Lower lobe of right lung (tissue), 2 donors: ENCODE measurements at regions not wholly inside any gene's neighbourhood (a gene's known extent, or its start where the extent isn't known, plus 50 kb on each side); places are given as distances from the start of the nearest gene placed in this dataset.

Experiments used
- ATAC-seq, 2 donors: fragments of 200-7000 bp; cut with Tn5 transposase; one replicate each; pipeline ENCODE4 v1.9.1; 2020 to 2022; ENCODE audit warnings: mild to moderate bottlenecking in 2 of 2, moderate library complexity in 2 of 2
- DNase-seq: peaks from one replicate; pipeline ENCODE4 v3.0.0-alpha.2; 2020
- H3K27ac ChIP-seq: fragments of 200-600 bp; one replicate; pipeline ENCODE4 v1.8.0; 2022
- H3K27me3 ChIP-seq: fragments of 200-600 bp; one replicate; pipeline ENCODE4 v1.8.0; 2022; ENCODE audit warnings: low read depth
- H3K36me3 ChIP-seq: fragments of 200-600 bp; one replicate; pipeline ENCODE4 v1.8.0; 2022; ENCODE audit warnings: mild to moderate bottlenecking
- H3K4me1 ChIP-seq: fragments of 200-600 bp; one replicate; pipeline ENCODE4 v1.8.0; 2022
- H3K4me3 ChIP-seq: fragments of 200-600 bp; one replicate; pipeline ENCODE4 v1.8.0; 2022; ENCODE audit warnings: mild to moderate bottlenecking
- H3K9me3 ChIP-seq: fragments of 200-600 bp; one replicate; pipeline ENCODE4 v1.8.0; 2022
- CTCF ChIP-seq: fragments of 200-600 bp; IDR thresholded peaks from one replicate; pipeline ENCODE4 v1.8.0; 2022; ENCODE audit warnings: antibody characterized with exemption, mild to moderate bottlenecking
- intact Hi-C: fragments of 100-400 bp; cut with DNase I; formaldehyde crosslinking; loops from one replicate; pipeline ENCODE4 v1.11.0; 2022
- donor health status: DM: no; HTN: yes; CAD: no; lungs with severe emphysema.

GRCh38 chr11:134913391-134913790, 501.3 kb upstream of the B3GAT1 start:
- Histone ChIP-seq H3K4me3 (no peak overlapping the region), H3K9me3 (no peaks in the 10 kb centered on the region), H3K27ac (no peak overlapping the region), H3K36me3 (no peaks in the 10 kb centered on the region), H3K4me1 (no peaks in the 10 kb centered on the region), H3K27me3 (no peaks in the 10 kb centered on the region)
- no peak for TF ChIP-seq CTCF
- intact Hi-C loops, result no loop called here
- ATAC-seq (no peak), DNase-seq (no peak)

GRCh38 chr11:134911514-134912180, 499.6 kb upstream of the B3GAT1 start:
- Histone ChIP-seq H3K36me3 (no peaks in the 10 kb centered on the region), H3K27ac (no peak overlapping the region), H3K27me3 (no peaks in the 10 kb centered on the region), H3K4me1 (no peaks in the 10 kb centered on the region), H3K4me3 (no peak overlapping the region), H3K9me3 (no peaks in the 10 kb centered on the region)
- DNase-seq (no peak), ATAC-seq (no peak)
- TF ChIP-seq CTCF, result no peak
- intact Hi-C loops, result no loop called here

GRCh38 chr11:134908583-134908982, 496.5 kb upstream of the B3GAT1 start:
- Histone ChIP-seq H3K4me1 (no peaks in the 10 kb centered on the region), H3K27me3 (no peaks in the 10 kb centered on the region), H3K27ac (no peak overlapping the region), H3K4me3 (no peak overlapping the region), H3K9me3 (no peaks in the 10 kb centered on the region), H3K36me3 (no peaks in the 10 kb centered on the region)
- no peak for TF ChIP-seq CTCF
- no peak for ATAC-seq
- intact Hi-C loops, result no loop called here
- no peak for DNase-seq

DNA sequence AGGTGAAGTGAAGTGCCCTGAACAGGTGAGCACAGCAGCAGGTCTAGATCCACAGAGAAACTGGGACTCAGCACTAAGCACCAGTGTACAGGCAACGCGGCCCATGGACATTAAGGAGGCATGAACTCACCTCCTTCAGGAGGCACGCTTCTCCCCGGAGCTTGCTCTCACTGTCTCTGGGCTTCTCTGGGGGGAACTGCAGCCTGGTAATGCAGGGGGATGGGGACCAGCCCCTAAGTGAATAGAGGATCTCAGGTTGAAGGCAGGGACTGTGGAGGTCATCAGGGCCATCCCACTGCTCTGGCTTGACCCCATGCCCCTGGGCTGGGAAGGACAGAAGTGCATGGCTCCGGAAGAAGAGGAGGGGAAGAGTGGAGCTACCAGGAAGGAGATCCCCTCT, 495.6 kb upstream of the B3GAT1 start:
- TF ChIP-seq CTCF, result no peak
- Histone ChIP-seq H3K4me1 (no peaks in the 10 kb centered on the region), H3K36me3 (no peaks in the 10 kb centered on the region), H3K27ac (no peak overlapping the region), H3K9me3 (no peaks in the 10 kb centered on the region), H3K27me3 (no peaks in the 10 kb centered on the region), H3K4me3 (no peak overlapping the region)
- intact Hi-C loops, result no loop called here
- DNase-seq, result no peak
- no peak for ATAC-seq

GRCh38 chr11:134906356-134906955, 494.4 kb upstream of the B3GAT1 start:
- Histone ChIP-seq H3K27ac (no peak overlapping the region), H3K4me1 (no peaks in the 10 kb centered on the region), H3K4me3 (no peak overlapping the region), H3K9me3 (no peaks in the 10 kb centered on the region), H3K36me3 (no peaks in the 10 kb centered on the region), H3K27me3 (peaks cover 6% of the 10 kb centered on the region)
- ATAC-seq (no peak), DNase-seq (no peak)
- intact Hi-C loops, result no loop called here
- no peak for TF ChIP-seq CTCF
